GM18519 (cell line): ENCODE measurements at regions not wholly inside any gene's neighbourhood (a gene's known extent, or its start where the extent isn't known, plus 50 kb on each side); places are given as distances from the start of the nearest gene placed in this dataset.

ENCODE experiments used
- ATAC-seq: cut with Tn5 transposase; IDR thresholded peaks from one replicate; pipeline ENCODE4 v1.9.1; 2021; ENCODE audit warnings: mild to moderate bottlenecking, moderate library complexity; ENCODE audit not compliant: unreplicated experiment, low FRiP score

GRCh38 chr5:159420940-159421339, 90.7 kb upstream of the IL12B start:
- ATAC-seq, result no peak

DNA sequence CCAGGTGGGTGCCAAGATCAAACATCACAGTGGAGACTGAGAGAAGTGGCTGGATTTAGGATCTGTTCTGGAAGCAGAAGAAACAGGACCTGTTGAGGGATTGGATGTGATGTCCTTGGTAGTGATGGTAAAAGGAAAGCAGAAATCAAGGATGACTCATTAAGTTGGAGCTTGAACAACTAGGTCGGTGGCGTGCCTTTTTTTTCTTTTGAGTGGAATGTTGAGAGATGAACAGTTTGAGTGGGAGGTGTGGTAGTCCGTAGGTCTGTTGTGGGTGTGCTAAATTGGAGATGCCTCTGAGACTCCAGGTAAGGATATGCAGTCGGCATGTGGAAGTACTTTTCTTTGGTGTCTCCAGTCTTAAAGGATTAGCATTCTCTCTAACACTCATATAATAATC, 92.1 kb upstream of the IL12B start:
- ATAC-seq, result no peak

GRCh38 chr5:159422910-159423309, 92.6 kb upstream of the IL12B start:
- no peak for ATAC-seq

DNA sequence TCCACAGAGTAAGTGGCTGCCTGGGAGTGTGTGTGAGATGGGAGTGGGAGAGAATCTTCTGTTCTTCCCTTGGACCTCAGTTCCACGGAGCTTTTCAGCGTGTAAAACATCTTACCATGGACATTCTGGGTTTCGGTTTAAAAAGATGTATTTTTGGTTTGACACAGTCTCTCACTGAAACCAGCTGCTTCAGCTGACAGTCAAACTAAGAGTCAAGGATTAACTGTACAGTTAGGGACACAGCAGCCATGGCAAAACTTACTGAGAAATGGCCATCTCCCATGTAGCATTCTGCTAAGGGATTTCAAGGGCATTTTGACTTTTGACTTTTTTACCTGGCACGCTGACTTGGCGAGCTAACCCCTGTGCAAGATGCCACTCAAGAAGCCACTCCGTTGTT, 93.8 kb upstream of the IL12B start:
- peak; percentile 36 for ATAC-seq

DNA sequence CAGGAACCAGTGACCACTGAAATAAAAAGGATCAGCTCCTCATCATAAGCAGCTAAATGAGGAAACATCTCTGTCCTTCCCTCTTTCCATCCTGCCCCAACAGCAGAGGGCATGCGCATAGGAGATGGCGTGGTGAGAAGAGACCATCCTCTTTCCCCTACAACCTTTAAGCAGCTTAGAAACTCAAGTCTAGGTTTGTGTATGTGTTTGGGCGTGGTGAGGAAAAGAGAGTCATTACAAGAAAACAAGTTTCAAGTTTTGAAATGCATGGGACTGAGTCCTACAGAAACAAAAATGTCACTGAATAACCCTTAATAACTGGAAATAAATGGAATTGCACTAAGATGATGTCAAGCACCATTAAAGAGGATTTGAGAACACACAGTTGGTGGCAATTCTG, 96.4 kb upstream of the IL12B start:
- ATAC-seq, result no peak

DNA sequence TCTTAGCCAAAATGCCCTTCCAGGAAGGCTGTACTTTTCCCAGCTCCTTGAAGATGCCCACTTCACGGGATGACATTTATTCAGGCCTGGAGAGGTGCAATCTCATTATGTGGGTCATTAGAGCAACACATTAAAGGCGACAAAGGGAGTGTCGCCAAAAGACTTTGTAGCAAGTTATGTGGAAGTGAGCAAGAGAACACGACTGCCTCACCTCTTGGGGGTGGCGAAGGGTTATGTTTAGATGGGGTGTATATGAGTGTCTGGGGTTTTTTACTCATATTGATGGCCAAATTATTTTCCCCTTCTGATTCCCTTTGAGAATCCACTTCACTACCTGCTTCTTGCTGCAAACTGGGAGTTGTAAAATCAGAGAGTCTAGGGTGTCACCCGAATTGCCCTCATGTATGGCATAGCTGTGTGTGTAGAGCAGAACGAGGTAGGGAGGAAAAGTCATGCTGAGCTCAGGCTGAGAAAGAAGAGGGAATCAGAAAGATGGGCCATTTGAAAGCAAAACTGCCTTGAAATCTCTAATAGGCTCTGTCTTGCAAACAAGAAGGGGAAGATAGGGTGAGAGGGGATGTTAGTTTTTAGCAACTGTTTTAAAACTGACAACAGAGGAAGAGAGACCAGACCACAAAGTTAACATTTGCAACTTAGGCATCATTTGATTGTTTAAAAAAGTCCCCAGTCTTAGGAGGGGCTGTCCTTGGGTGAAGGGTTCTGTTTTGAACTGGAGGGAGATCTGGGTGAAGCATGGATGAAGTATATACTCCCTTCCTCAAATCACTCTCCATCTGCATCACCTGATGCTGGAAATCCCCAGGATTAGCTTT, 97.1 kb upstream of the IL12B start:
- peak; percentile 58 for ATAC-seq

DNA sequence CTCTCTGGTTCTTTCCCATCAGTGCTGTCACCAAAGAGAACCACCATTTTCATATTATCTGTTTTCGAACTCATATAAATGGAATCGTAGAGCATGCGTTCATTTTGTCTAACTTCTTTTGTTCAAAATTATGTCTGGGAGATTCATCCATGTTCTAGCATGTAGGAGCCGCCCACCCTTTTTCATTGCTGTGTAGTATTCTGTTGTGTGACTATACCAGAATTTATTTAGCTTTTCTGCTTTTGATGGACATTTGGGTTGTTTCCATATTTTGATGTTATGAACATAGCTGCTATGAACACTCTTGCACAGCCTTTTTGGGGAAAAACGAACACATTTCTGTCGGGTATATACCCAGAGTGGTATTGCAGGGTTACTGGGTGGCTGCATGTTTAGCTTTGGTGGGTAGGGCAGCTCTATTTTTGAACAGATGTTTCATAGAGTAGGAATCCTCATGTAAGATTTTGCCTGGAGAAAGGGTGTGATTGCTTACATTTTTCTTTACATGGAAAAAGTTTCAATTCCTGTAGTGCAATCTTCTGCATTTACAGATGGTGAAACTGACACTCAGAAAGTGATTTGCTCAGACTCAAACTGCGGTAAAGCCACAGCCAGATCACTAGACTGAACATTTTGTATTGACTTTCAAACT, 100.2 kb upstream of the IL12B start:
- no peak for ATAC-seq

GRCh38 chr5:159435855-159436254, 105.6 kb upstream of the IL12B start:
- no peak for ATAC-seq

DNA sequence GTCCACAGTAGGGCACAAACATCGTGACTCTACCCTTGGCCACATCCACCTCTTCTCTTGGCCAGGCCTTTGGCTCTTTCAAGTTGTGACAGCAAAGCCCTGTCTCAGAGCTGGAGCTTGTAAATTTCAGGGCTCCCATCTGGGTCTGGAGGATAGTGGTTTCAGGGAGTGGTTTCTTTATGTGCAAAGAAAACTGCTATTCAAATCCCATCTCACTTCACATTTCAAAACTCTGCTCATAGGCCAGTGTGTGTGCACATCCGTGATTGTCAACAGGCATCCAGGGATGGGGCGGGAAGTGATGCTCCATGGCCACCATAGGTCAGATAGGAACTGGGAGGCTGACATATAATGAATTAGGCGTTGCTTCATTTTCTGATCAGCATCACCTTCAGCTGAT, 107.8 kb upstream of the IL12B start:
- ATAC-seq, result no peak

- no peak for ATAC-seq
These were observed 108.7 kb upstream of the IL12B start for GRCh38 chr5:159439002-159439401.

DNA sequence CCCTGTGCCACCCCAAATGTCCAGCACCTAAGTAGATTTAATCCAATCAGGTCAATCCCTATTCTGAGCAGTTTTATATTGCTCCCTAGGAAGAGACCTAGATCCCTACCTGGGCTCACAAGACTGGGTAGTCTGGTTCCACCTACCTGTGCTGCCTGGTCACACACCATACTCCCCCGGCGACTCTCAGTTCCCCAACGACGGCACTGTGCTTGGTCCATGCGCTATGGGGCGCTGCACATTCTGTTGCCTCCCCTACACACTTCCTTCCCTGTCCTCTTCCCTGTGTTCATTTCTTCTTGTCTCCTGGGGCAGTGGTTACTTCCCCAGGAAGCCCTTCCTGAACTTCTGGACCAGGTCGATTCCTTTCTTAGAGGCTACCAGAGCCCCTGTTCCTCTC, 109.9 kb upstream of the IL12B start:
- ATAC-seq, result no peak

GRCh38 chr5:159440968-159441367, 110.7 kb upstream of the IL12B start:
- no peak for ATAC-seq

GRCh38 chr5:159441441-159441840, 111.2 kb upstream of the IL12B start:
- no peak for ATAC-seq

DNA sequence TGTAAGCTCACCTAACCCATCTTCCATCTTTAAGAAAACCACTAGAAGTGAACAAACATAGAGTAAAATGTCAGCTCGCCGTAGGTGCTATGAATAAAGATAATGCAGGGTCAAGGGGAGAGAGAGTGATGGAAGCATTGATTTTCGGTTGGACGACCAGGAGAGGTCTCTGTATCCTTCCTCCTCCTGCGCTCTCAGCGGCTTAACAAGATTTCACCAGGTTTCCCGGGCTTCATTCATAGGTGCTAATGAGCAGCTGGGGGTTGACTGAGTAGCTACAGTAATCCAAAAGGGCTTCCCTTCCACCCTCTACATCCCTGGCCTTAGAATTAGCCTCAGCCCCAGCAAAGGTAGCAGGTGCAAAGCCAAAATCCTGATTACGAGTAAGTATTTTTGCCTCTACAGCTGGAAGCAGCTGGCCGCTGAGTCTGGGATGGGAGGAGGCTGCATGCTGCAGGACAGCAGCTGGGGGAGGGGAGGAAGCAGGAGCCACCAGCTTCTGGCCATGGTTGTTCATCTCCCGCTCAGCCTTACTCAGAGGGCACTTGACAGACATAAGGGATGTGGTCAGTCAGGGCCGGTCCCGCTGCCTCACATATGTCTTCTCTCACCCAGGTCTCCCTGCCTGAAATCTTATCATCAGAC, 112.0 kb upstream of the IL12B start:
- no peak for ATAC-seq

- no peak for ATAC-seq
These were observed 114.3 kb upstream of the IL12B start for GRCh38 chr5:159444441-159445082.

- ATAC-seq, result no peak
These were observed 116.8 kb upstream of the IL12B start for GRCh38 chr5:159447116-159447515.

- no peak for ATAC-seq
These were observed 118.6 kb upstream of the IL12B start for GRCh38 chr5:159448841-159449407.

- no peak for ATAC-seq
These were observed 119.6 kb upstream of the IL12B start for GRCh38 chr5:159449925-159450324.

DNA sequence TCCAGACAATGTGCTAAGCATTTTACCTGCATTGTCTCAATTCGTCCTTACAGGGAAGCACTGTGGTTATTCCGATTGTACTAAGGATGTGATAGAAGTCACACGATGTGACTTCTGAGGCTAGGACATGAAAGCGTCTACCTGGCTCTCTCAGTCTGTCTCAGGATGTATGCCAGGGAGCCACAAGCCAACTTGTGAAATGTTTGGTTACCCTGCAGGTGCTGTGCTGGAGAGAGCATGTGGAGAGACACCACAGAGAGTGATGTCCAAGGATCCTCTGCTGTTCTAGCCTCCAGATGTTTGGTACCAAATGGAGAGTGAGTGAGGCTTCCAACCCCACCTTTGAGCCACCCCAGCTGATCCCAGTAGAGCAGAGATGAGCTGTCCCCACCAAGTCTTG, 120.1 kb upstream of the IL12B start:
- ATAC-seq, result no peak

DNA sequence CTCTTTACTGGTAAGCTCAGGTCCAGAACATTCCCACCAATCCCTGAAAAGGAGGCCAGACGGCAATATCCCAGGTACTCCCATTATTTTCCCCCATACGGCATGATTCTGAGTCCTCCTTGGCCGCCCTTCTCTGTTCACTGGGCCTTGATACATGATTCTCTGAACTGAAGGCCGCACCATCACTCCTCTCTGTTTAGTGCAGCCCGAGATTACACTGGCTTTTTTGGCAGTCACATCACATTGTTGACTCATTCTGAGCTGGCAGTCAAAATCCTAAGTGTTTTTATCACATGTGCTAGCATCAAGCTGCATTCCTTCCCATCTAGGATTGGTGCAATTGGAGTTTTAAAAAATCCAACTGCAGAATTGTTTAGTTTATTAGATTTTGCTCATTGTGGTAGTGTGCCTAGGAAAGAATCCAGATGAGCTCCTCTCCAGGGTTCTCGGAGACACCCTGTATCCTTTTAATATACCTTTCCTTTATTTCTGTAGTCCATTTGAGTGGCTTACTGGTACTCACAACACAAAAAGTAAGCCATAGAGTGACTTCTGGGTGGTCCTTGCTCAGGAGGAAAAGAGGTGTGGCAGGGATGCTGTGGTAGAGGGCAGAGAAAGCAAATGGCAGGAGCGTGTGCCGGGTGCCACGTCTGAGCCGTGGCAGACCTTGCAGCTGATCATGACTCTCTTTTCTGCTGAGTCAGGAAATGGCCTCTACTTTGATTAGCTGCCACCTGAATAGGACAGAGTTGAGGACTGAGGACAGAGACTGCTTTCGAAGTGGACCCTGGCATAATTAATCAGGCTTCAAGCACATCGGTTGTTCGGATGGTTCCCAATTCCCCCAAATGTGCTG, 121.1 kb upstream of the IL12B start:
- no peak for ATAC-seq
